Stimulated activated effector memory CD8-positive, alpha-beta T cell treated with anti-CD3 and anti-CD28 coated beads, Interleukin-12 subunit alpha, Interleukin-12 subunit beta, amount 100 ng/mL, for 72 hours (primary cell): ENCODE measurements at regions not wholly inside any gene's neighbourhood (a gene's known extent, or its start where the extent isn't known, plus 50 kb on each side); places are given as distances from the start of the nearest gene placed in this dataset.

Experiments
- ATAC-seq: fragments of 150-1000 bp; cut with Tn5 transposase; 2 replicates; pipeline ENCODE4 v1.10.0; 2021
- DNase-seq, 2 donors: peaks; one replicate each; pipeline ENCODE4 v3.0.0; 2021 to 2022; ENCODE audit warnings: low spot score in 2 of 2
- H3K27ac Mint-ChIP-seq: one replicate; pipeline ENCODE4 v1.8.0; 2022; ENCODE audit warnings: mild to moderate bottlenecking, mixed read lengths
- H3K36me3 Mint-ChIP-seq: one replicate; pipeline ENCODE4 v1.8.0; 2022; ENCODE audit warnings: mild to moderate bottlenecking, mixed read lengths
- H3K4me1 Mint-ChIP-seq: one replicate; pipeline ENCODE4 v1.8.0; 2022; ENCODE audit warnings: mixed read lengths
- H3K4me3 Mint-ChIP-seq: one replicate; pipeline ENCODE4 v1.8.0; 2022; ENCODE audit warnings: mild to moderate bottlenecking, mixed read lengths
- H3K9me3 Mint-ChIP-seq: one replicate; pipeline ENCODE4 v1.8.0; 2022; ENCODE audit warnings: mixed read lengths

DNA sequence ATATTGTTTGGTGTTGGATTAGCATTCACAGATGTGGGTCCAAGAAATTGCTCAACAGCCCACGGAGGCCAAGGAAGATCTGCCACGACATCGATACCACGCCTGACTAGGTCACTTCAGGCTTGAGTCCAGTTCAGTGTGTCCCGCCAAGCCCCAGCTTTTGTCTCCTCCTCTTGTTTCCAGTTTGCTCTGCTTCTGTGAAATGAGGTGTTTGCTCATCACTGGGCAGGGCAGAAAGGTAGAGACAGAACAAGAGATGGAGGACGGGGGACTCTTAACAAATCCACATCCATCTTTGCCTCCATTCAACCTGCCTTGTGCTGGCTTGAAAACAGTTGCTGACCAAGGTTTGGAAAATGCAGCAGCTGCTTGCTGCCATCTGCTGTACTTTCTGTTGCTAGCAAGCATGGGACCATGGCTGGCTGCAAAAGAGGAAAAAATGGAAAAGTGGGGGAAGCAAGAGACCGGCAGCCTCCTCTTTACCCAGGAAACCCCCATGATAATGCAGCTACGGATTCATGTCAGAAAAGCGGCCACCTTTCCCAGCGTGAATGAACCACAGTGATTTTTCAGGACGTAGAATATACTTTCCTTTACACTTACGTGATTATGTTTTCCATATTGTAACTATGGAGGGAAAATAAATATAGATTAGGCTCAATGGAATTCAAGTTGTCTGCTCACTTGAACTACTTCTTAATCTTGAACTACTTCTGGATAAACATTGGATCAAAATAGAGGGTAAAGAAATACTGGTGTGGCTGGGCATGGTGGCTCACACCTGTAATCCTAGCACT, 80.2 kb upstream of the GREM2 start:
- Mint-ChIP-seq H3K9me3 (no peaks in the 10 kb centered on the region), H3K36me3 (no peaks in the 10 kb centered on the region), H3K27ac (no peak overlapping the region), H3K4me3 (no peak overlapping the region), H3K4me1 (peaks cover 6% of the 10 kb centered on the region)
- ATAC-seq (no peak), DNase-seq (no peak)

DNA sequence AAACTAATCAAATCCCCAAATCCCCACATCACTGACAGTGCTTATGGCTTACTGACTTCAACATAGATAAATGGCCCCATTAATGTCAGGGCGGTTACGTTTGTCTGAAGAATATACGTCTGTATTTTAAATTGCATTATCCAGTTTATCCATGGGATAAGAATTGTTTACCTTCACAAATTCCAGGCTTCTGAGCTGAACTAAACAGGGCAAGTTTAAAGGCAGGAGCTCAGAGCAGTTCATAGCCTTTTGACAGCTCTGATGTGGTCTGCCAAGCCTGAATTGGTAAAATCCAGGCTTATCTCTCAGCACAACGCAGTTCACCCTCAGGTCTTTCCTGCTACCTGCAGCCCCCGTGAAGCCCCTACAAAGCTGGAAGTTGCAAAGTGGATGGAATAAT, 79.5 kb upstream of the GREM2 start:
- Mint-ChIP-seq H3K27ac (no peak overlapping the region), H3K36me3 (no peaks in the 10 kb centered on the region), H3K4me1 (peaks cover 6% of the 10 kb centered on the region), H3K9me3 (no peaks in the 10 kb centered on the region), H3K4me3 (no peak overlapping the region)
- ATAC-seq (no peak), DNase-seq (no peak)

DNA sequence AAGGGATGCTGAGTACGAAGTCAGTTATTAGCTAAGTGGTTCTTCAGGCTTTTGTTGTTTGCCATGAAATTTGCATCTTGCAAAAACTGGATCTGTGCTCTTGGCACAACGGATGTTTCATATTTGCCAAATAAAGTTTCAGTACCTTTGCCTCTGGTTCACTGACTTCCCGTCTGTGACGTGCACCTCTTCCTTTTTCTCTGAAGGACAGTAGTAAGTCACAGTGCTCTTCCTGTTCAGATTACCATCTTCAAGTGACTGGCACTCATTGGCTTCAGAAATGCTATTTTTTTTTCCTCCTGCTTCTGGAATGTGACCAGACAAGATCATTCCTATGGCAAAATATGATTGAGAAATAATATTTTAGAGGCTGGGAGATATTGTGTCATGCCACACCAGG, 75.9 kb upstream of the GREM2 start:
- H3K36me3 Mint-ChIP-seq = no peaks in the 10 kb centered on the region
- DNase-seq (no peak), ATAC-seq (peak; percentile 55)
- H3K4me3 Mint-ChIP-seq = no peak overlapping the region
- H3K9me3 Mint-ChIP-seq = no peaks in the 10 kb centered on the region
- H3K4me1 Mint-ChIP-seq = peaks cover 6% of the 10 kb centered on the region
- H3K27ac Mint-ChIP-seq = no peak overlapping the region

DNA sequence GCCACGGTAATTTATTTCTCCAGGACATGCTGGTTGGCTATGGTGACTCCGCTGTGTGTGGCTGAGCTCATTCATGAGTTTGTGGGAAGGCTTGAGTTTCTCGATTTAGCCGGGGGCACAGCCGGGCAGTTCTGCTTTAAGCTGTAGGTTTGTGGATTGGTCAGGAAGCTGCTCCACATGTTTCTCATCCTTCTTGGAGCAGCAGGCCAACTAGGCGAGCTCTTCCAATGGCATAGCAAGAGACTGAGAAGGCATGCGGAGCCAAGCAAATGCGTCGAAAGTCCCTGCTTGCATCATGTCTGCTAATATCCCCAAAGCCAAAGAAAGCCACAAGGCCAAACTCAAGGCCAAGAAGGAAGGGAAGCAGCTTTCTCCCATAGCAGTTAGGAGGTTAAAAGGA, 71.6 kb upstream of the GREM2 start:
- no peaks in the 10 kb centered on the region for H3K9me3 Mint-ChIP-seq
- DNase-seq = no peak
- no peak overlapping the region for H3K4me3 Mint-ChIP-seq
- no peak overlapping the region for H3K27ac Mint-ChIP-seq
- no peaks in the 10 kb centered on the region for H3K36me3 Mint-ChIP-seq
- no peak for ATAC-seq
- peaks cover 6% of the 10 kb centered on the region for H3K4me1 Mint-ChIP-seq

DNA sequence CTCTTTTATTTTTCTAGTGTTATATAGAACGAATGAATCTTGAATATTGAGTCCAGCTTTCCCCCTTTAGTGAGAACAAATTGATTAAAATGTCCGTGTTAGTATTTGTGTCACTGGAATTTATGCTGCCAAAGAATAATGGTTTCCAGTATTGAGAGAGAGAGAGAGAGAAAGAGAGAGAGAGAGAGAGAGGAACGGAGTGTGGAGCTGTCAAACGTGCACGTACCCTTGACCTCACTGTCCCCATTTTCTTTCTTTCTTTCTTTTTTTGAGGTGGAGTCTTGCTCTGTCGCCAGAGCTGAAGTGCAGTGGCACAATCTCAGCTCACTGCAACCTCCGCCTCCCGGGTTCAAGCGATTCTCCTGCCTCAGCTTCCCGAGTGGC, 70.9 kb upstream of the GREM2 start:
- DNase-seq = no peak
- peaks cover 3% of the 10 kb centered on the region for H3K4me1 Mint-ChIP-seq
- no peaks in the 10 kb centered on the region for H3K36me3 Mint-ChIP-seq
- no peaks in the 10 kb centered on the region for H3K9me3 Mint-ChIP-seq
- no peak overlapping the region for H3K4me3 Mint-ChIP-seq
- ATAC-seq = no peak
- no peak overlapping the region for H3K27ac Mint-ChIP-seq

DNA sequence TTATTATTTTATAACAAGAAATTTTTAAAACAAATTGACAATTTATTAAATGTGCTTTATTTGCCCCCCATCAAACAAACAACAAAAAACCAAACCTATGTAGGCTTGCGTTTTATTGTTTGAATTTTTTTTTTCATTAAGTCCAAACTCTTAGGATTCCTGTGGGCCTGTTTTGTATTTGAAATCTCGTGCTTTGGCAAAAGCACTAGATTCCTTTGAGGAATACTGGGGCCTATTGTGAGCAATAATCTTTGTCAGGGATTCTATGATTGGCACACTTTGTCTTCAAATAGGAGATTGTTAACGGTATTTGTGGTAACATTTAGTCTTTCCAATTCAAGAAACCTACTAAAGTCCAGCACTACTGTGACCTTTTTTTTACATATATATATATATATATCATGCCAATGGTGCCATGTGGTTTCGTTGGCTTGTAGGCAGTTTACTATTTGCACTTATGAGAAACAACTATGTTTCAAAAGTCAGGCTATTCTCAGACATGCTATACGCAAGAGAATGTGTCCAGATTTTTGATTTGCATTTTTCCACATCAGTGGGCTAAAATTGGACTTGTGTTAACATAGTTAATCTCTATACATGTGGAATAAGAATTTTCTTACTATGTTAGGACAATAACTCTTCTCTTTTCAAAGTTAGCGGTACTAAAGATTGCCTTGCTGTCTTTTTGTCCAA, 70.4 kb upstream of the GREM2 start:
- no peak for DNase-seq
- Mint-ChIP-seq H3K4me3 (no peak overlapping the region), H3K9me3 (no peaks in the 10 kb centered on the region), H3K27ac (no peak overlapping the region), H3K4me1 (no peaks in the 10 kb centered on the region), H3K36me3 (no peaks in the 10 kb centered on the region)
- ATAC-seq = no peak

DNA sequence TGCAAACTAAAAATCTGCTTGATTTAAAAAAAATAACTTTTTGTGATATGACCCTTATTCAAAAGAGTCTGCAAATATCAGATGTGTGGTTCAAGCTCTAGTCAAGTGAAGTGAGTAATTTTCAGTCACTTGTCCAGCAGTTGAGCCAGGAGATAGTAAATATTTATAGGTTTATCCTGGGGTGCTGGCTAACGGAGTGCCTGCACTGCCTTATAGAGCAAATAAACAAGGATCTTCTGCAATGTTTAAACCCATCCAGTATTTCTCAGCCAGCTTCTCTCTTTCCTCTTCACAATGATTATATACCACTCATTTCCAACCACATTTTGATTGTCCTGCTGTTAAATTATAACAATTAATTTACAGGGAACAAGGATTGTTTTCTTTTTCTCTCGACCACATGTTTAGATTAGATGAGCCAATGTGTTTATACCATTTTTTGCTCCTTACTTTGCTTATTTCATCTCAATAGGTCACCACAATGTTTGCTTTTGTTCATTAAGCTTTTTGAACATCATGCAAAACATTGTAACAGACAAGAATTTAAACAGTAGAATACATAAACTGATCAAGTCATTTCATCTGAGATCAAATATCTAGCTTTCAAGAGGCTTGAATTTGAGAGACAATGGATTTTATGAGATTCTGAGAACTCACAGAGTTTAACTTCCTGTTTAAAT, 60.3 kb upstream of the GREM2 start:
- Mint-ChIP-seq H3K27ac (no peak overlapping the region), H3K4me1 (no peaks in the 10 kb centered on the region), H3K36me3 (no peaks in the 10 kb centered on the region), H3K4me3 (no peak overlapping the region), H3K9me3 (peaks cover 4% of the 10 kb centered on the region)
- ATAC-seq = no peak
- no peak for DNase-seq

DNA sequence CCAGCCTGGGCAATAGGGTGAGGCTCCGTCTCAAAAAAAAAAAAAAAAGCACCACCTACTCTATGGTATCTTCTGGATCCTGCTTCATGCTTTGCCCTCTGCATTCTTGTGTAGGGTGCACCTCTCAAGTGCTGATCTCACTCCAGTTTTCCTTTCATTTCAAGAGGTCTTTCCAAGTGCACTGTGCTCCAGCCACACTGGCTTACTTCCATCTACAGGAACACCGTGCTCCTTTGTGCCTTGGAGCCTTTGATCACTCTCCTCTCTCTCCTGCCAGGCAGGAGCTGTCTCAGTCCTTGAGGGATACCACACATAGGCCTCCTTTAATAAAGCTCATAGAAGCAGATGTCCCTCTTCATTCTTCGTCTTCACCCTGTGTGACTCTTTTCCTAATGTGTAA, 55.4 kb upstream of the GREM2 start:
- ATAC-seq = no peak
- Mint-ChIP-seq H3K4me3 (no peak overlapping the region), H3K27ac (no peak overlapping the region)

DNA sequence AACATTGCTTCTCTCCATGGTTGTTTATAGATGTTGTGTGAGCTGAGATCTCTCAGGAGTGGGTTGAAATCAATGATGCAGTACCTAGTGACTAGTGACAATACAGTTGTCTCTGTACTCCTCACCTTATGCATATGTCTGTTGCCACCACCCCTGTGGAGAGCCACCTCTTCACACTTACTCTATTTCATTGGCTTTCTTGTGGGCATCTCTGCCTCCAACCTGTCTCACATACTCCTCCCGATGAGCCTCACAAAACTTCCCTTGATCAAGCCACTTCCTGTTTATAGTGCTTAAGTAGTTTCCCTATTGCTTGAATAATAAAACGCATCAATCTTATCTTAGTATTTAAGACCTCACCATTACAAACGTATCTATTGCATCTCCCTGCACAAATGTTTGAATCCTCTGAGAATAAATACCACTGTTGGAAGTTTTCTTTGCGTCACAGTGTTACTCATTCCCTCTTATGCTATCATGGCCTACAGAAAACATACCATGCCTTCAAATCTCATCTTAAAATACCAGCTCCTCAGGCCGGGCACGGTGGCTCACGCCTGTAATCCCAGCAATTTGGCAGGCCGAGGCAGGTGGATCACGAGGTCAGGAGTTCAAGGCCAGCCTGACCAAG, 54.7 kb upstream of the GREM2 start:
- H3K4me3 Mint-ChIP-seq = no peak overlapping the region
- peaks cover 4% of the 10 kb centered on the region for H3K9me3 Mint-ChIP-seq
- DNase-seq (no peak), ATAC-seq (peak; percentile 82)
- H3K36me3 Mint-ChIP-seq = no peaks in the 10 kb centered on the region
- peaks cover 8% of the 10 kb centered on the region for H3K4me1 Mint-ChIP-seq
- peak overlapping the region; percentile 16 for H3K27ac Mint-ChIP-seq

More for the DNA sequence above, 55.4 kb upstream of the GREM2 start:
- H3K9me3 Mint-ChIP-seq = peaks cover 4% of the 10 kb centered on the region
- H3K4me1 Mint-ChIP-seq = peaks cover 8% of the 10 kb centered on the region
- no peaks in the 10 kb centered on the region for H3K36me3 Mint-ChIP-seq
- no peak for DNase-seq

DNA sequence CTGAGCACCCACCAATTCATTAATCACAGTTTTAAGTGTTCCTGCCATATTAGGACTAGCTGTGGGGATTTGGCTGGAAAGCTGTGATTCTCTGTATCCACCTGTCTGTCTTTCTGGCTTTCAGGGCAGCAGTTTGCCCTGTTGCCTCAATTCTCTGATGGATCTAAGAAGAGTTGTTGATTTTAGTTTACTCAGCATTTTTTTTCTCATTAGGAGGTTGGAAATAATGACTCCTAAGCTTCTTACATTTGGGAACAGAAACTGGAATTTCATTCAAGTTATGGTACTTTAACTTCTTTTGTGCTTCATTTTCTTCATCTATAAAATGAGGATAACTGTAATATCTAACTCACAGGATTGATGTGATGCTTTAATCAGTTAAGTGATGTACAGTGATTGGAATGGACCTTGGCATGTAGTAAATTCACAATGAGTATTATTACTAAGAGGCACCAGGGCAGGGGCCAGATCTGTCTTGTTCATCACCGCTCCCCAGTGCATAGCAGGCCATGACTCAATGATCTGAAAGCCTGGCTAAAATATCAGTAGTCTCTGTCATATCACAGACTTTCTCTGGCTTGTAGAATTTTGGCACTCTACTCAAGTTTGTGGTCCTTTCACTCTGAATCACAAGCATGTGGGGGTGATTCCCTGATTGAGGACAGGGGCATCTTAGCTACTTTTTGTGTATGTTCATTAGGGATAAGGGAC, 51.4 kb upstream of the GREM2 start:
- no peak for DNase-seq
- peaks cover 6% of the 10 kb centered on the region for H3K9me3 Mint-ChIP-seq
- H3K4me1 Mint-ChIP-seq = peaks cover 8% of the 10 kb centered on the region
- no peaks in the 10 kb centered on the region for H3K36me3 Mint-ChIP-seq
- no peak overlapping the region for H3K27ac Mint-ChIP-seq
- no peak for ATAC-seq
- no peak overlapping the region for H3K4me3 Mint-ChIP-seq
